Spleen (tissue), 11 donors: ENCODE measurements at regions not wholly inside any gene's neighbourhood (a gene's known extent, or its start where the extent isn't known, plus 50 kb on each side); places are given as distances from the start of the nearest gene placed in this dataset.

Experiments used
- DNase-seq: peaks from one replicate; pipeline ENCODE4 v3.0.0-alpha.2; 2020
- H3K27ac ChIP-seq, 8 donors: fragments of 200-600 bp; sonication (generic) in 7 of 8; 1 replicate in 4 of 8; 2 replicates in 4 of 8; pipeline versions ENCODE4 v1.5.0 to v1.8.0; 2016 to 2021; ENCODE audit warnings: inconsistent platforms in 4 of 8, mild to moderate bottlenecking in 4 of 8, moderate library complexity in 1 of 8
- H3K27me3 ChIP-seq, 7 donors: fragments of 200-600 bp; sonication (generic) in 6 of 7; replicated peaks in 1 of 7; 1 replicate in 4 of 7; 2 replicates in 3 of 7; pipeline versions ENCODE4 v1.5.0 to v1.8.0; 2016 to 2021; ENCODE audit warnings: inconsistent platforms in 3 of 7, mild to moderate bottlenecking in 1 of 7
- H3K36me3 ChIP-seq, 6 donors: fragments of 200-600 bp; sonication (generic) in 5 of 6; 1 replicate in 4 of 6; 2 replicates in 2 of 6; pipeline versions ENCODE4 v1.5.0 to v1.8.0; 2016 to 2021; ENCODE audit warnings: inconsistent platforms in 2 of 6
- H3K4me1 ChIP-seq, 6 donors: fragments of 200-600 bp; sonication (generic) in 5 of 6; 1 replicate in 3 of 6; 2 replicates in 3 of 6; pipeline versions ENCODE4 v1.5.0 to v1.8.0; 2016 to 2021; ENCODE audit warnings: inconsistent platforms in 3 of 6
- H3K4me3 ChIP-seq, 8 donors: fragments of 200-600 bp; sonication (generic) in 7 of 8; 1 replicate in 4 of 8; 2 replicates in 4 of 8; pipeline versions ENCODE4 v1.5.0 to v1.8.0; 2016 to 2021; ENCODE audit warnings: inconsistent platforms in 4 of 8, mild to moderate bottlenecking in 4 of 8, moderate library complexity in 2 of 8
- H3K9me3 ChIP-seq, 8 donors: fragments of 200-600 bp; sonication (generic) in 7 of 8; 1 replicate in 4 of 8; 2 replicates in 4 of 8; pipeline versions ENCODE4 v1.5.0 to v1.8.0; 2016 to 2021; ENCODE audit warnings: inconsistent platforms in 4 of 8
- POLR2A ChIP-seq, 3 donors: fragments of 450-650 bp; IDR thresholded peaks; one replicate each; pipeline ENCODE4 v1.5.1; 2017; ENCODE audit warnings: antibody characterized with exemption in 3 of 3, mild to moderate bottlenecking in 1 of 3
- POLR2AphosphoS5 ChIP-seq, 3 donors: sonication (generic); formaldehyde crosslinking; IDR thresholded peaks; one replicate each; pipeline ENCODE4 v1.5.1; 2017; ENCODE audit warnings: antibody characterized with exemption in 3 of 3
- WGBS, 5 donors: extraction: QIAGEN DNeasy Blood & Tissue Kit in 3 of 5; methylation state at CpG; one replicate each; pipeline versions ENCODE4 v1.1.5 to v1.1.7; 2013 to 2018; 5-methylcytosine and 5-hydroxymethylcytosine counted together
- intact Hi-C: fragments of 100-400 bp; cut with DNase I; formaldehyde crosslinking; loops from one replicate; pipeline ENCODE4 v1.15.0; 2023; ENCODE audit warnings: low total_unique reads
- TF ChIP-seq, protein P1 (sequence below), 11 experiments: fragments of 200-600 bp in 7 of 11; fragments of 450-650 bp in 4 of 11; sonication (generic) in 4 of 11; IDR thresholded peaks in 8 of 11; conservative IDR thresholded peaks in 3 of 11; 1 replicate in 7 of 11; 2 replicates in 4 of 11; pipeline versions ENCODE4 v1.4.0 to v1.8.0; 2016 to 2021; ENCODE audit warnings: antibody characterized with exemption in 11 of 11, inconsistent platforms in 4 of 11, mild to moderate bottlenecking in 1 of 11
- donor health status: healthy with polysubstance abuse.
- donor health status: DM: no; HTN: no; CAD: no; lungs with moderate emphysema.
- donor health status: DM: no; HTN: no; CAD: no.
- donor health status: Bipolar disorder and iron deficiency.
- donor health status: healthy.
- donor health status: DM: no; HTN: no; CAD: no.
- donor health status: DM: yes; HTN: yes; CAD: no.

DNA sequence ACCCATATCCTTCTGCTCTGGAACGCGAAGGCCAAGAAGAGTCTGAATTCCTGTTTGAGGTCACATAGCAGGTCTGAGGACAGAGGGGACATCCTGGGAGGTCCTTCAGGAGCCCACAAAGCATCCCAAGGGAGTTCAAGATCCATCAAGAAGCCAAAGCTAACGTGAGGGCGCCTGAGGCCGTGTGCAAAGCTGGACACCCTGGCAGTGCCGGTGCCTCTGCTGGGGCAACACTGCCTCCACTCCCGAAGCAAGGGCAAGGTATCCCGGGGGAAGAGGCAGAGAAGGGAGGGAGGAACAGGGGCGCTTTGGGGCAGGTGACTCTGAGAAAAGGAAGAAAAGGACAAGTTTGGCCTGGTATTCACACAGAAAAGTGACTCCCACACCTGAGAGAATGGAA lies 50.3 kb upstream of the CDON start:
- intact Hi-C loops = no loop called here
- 77 to 85% (median 80%) methylated on average over 9 of the region's 9 CpGs for WGBS, 5 donors
- H3K27ac ChIP-seq = no peak overlapping the region
- no peak for TF ChIP-seq POLR2A (IDR thresholded peaks at IDR 0.05)
- TF ChIP-seq POLR2AphosphoS5 (IDR thresholded peaks at IDR 0.05) = no peak
- TF ChIP-seq, protein P1, sequence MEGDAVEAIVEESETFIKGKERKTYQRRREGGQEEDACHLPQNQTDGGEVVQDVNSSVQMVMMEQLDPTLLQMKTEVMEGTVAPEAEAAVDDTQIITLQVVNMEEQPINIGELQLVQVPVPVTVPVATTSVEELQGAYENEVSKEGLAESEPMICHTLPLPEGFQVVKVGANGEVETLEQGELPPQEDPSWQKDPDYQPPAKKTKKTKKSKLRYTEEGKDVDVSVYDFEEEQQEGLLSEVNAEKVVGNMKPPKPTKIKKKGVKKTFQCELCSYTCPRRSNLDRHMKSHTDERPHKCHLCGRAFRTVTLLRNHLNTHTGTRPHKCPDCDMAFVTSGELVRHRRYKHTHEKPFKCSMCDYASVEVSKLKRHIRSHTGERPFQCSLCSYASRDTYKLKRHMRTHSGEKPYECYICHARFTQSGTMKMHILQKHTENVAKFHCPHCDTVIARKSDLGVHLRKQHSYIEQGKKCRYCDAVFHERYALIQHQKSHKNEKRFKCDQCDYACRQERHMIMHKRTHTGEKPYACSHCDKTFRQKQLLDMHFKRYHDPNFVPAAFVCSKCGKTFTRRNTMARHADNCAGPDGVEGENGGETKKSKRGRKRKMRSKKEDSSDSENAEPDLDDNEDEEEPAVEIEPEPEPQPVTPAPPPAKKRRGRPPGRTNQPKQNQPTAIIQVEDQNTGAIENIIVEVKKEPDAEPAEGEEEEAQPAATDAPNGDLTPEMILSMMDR (IDR thresholded peaks at IDR 0.05 in 8 of 11, conservative IDR thresholded peaks at IDR 0.05 in 3 of 11) = no peak
- no peaks in the 10 kb centered on the region for H3K36me3 ChIP-seq
- peak; percentile 57 for DNase-seq
- peaks cover 0 to 11% (median 0%) of the 10 kb centered on the region in 6 donors for H3K4me1 ChIP-seq
- no peak overlapping the region for H3K4me3 ChIP-seq
- no peaks in the 10 kb centered on the region for H3K9me3 ChIP-seq
- no peaks in the 10 kb centered on the region for H3K27me3 ChIP-seq

DNA sequence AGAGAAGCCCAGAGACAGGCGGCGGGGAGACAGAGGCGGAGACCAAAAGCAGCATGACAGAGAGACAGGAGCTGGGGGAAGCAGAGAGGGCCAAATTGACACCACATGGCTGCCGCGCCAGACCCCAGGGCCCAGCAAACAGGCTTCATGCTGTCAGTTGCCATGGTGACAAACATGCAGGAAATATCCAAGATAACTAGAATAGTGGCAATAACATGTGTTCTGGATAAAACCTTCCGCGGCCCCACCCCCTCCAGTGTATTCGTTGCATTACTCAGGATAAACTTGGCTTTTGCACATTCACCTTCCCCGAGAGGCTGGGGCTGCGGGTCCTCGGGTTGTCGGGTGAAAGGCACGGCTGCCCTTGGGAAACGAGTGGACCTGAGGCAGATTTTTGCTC lies 49.9 kb upstream of the CDON start:
- Histone ChIP-seq H3K4me3 (no peak overlapping the region), H3K27me3 (no peaks in the 10 kb centered on the region), H3K36me3 (no peaks in the 10 kb centered on the region), H3K9me3 (no peaks in the 10 kb centered on the region), H3K4me1 (peaks cover 0 to 11% (median 0%) of the 10 kb centered on the region in 6 donors), H3K27ac (no peak overlapping the region)
- WGBS, 5 donors = 76 to 83% (median 81%) methylated on average over 14 of the region's 14 CpGs
- no peak for TF ChIP-seq POLR2A (IDR thresholded peaks at IDR 0.05)
- TF ChIP-seq, protein P1 (IDR thresholded peaks at IDR 0.05 in 8 of 11, conservative IDR thresholded peaks at IDR 0.05 in 3 of 11) = no peak
- DNase-seq = peak; percentile 33
- intact Hi-C loops = no loop called here
